GM19467 (cell line): ENCODE measurements at regions not wholly inside any gene's neighbourhood (a gene's known extent, or its start where the extent isn't known, plus 50 kb on each side); places are given as distances from the start of the nearest gene placed in this dataset.

Experiments used
- ATAC-seq: cut with Tn5 transposase; IDR thresholded peaks from one replicate; pipeline ENCODE4 v1.9.1; 2021; ENCODE audit warnings: mild to moderate bottlenecking, moderate library complexity; ENCODE audit not compliant: unreplicated experiment

GRCh38 chr1:213826891-213827290 lies 160.9 kb upstream of the PROX1 start:
- no peak for ATAC-seq

GRCh38 chr1:213828867-213829266 lies 158.9 kb upstream of the PROX1 start:
- no peak for ATAC-seq

- ATAC-seq: no peak
Observed at GRCh38 chr1:213829780-213830179, 158.0 kb upstream of the PROX1 start.

GRCh38 chr1:213830371-213830770 lies 157.4 kb upstream of the PROX1 start:
- no peak for ATAC-seq

- no peak for ATAC-seq
Observed at GRCh38 chr1:213840575-213840974, 147.2 kb upstream of the PROX1 start.

- ATAC-seq: no peak
Observed at GRCh38 chr1:213844632-213845031, 143.1 kb upstream of the PROX1 start.

GRCh38 chr1:213852107-213852506 lies 135.7 kb upstream of the PROX1 start:
- no peak for ATAC-seq

- ATAC-seq: no peak
Observed at GRCh38 chr1:213858581-213858980, 129.2 kb upstream of the PROX1 start.

GRCh38 chr1:213861841-213862240 lies 125.9 kb upstream of the PROX1 start:
- ATAC-seq: no peak

- ATAC-seq: no peak
Observed at GRCh38 chr1:213864091-213864490, 123.7 kb upstream of the PROX1 start.

- no peak for ATAC-seq
Observed at GRCh38 chr1:213868482-213868881, 119.3 kb upstream of the PROX1 start.

- no peak for ATAC-seq
Observed at GRCh38 chr1:213871179-213871578, 116.6 kb upstream of the PROX1 start.

GRCh38 chr1:213874789-213875188 lies 113.0 kb upstream of the PROX1 start:
- ATAC-seq: no peak

GRCh38 chr1:213876531-213876930 lies 111.2 kb upstream of the PROX1 start:
- ATAC-seq: no peak

- ATAC-seq: no peak
Observed at GRCh38 chr1:213883618-213884017, 104.2 kb upstream of the PROX1 start.

- no peak for ATAC-seq
Observed at GRCh38 chr1:213884402-213884801, 103.4 kb upstream of the PROX1 start.

GRCh38 chr1:213884942-213885341 lies 102.8 kb upstream of the PROX1 start:
- no peak for ATAC-seq

- ATAC-seq: no peak
Observed at GRCh38 chr1:213887842-213888241, 99.9 kb upstream of the PROX1 start.

GRCh38 chr1:213891989-213892902 lies 95.5 kb upstream of the PROX1 start:
- ATAC-seq: no peak

GRCh38 chr1:213898684-213899083 lies 89.1 kb upstream of the PROX1 start:
- ATAC-seq: no peak

- ATAC-seq: no peak
Observed at GRCh38 chr1:213899413-213899812, 88.4 kb upstream of the PROX1 start.

- ATAC-seq: no peak
Observed at GRCh38 chr1:213905344-213905743, 82.4 kb upstream of the PROX1 start.

- no peak for ATAC-seq
Observed at GRCh38 chr1:213908521-213908920, 79.3 kb upstream of the PROX1 start.
